ENCODE measurements at regions not wholly inside any gene's neighbourhood (a gene's known extent, or its start where the extent isn't known, plus 50 kb on each side); places are given as distances from the start of the nearest gene placed in this dataset.

- H3K27me3 ChIP-seq: no peaks in the 10 kb centered on the region
- peak in 1 of 7 donors; percentile 22 for DNase-seq
- intact Hi-C loops (cut with DNase I): no loop called here
- no peaks in the 10 kb centered on the region for H3K4me1 ChIP-seq (replicated peaks in 1 of 2)
- H3K9me3 ChIP-seq (replicated peaks in 1 of 3): no peaks in the 10 kb centered on the region
- TF ChIP-seq CTCF (IDR thresholded peaks at IDR 0.05) (no peak), POLR2A (IDR thresholded peaks at IDR 0.05) (no peak)
- H3K36me3 ChIP-seq (replicated peaks in 1 of 2): no peaks in the 10 kb centered on the region
- no peak overlapping the region for H3K27ac ChIP-seq
- no peak overlapping the region for H3K4me3 ChIP-seq
Observed at GRCh38 chr10:47214520-47214919, 85.5 kb upstream of the GDF10 start.

- no peaks in the 10 kb centered on the region for H3K4me1 ChIP-seq (replicated peaks in 1 of 2)
- TF ChIP-seq POLR2A (IDR thresholded peaks at IDR 0.05): no peak
- TF ChIP-seq CTCF (IDR thresholded peaks at IDR 0.05): no peak
- WGBS, 4 donors: 57 to 77% (median 70%) methylated on average over 3 of the region's 3 CpGs
- intact Hi-C loops (cut with DNase I): no loop called here
- no peaks in the 10 kb centered on the region for H3K27me3 ChIP-seq
- H3K4me3 ChIP-seq: no peak overlapping the region
- DNase-seq: no peak
- H3K9me3 ChIP-seq (replicated peaks in 1 of 3): no peaks in the 10 kb centered on the region
- H3K36me3 ChIP-seq (replicated peaks in 1 of 2): no peaks in the 10 kb centered on the region
- no peak overlapping the region for H3K27ac ChIP-seq
Observed at GRCh38 chr10:47217113-47217512, 82.9 kb upstream of the GDF10 start.

GRCh38 chr10:47218803-47219202, 81.2 kb upstream of the GDF10 start:
- Histone ChIP-seq H3K9me3 (replicated peaks in 1 of 3) (no peaks in the 10 kb centered on the region), H3K27ac (no peak overlapping the region), H3K4me3 (no peak overlapping the region), H3K27me3 (no peaks in the 10 kb centered on the region), H3K4me1 (replicated peaks in 1 of 2) (no peaks in the 10 kb centered on the region), H3K36me3 (replicated peaks in 1 of 2) (no peaks in the 10 kb centered on the region)
- intact Hi-C loops (cut with DNase I): no loop called here
- no peak for TF ChIP-seq POLR2A (IDR thresholded peaks at IDR 0.05)
- no peak for TF ChIP-seq CTCF (IDR thresholded peaks at IDR 0.05)
- no peak for DNase-seq
- WGBS, 4 donors: 36 to 61% (median 52%) methylated on average over 5 of the region's 5 CpGs

GRCh38 chr10:47222461-47222860, 77.5 kb upstream of the GDF10 start:
- Histone ChIP-seq H3K9me3 (replicated peaks in 1 of 3) (no peaks in the 10 kb centered on the region), H3K4me3 (no peak overlapping the region), H3K27ac (no peak overlapping the region), H3K36me3 (replicated peaks in 1 of 2) (no peaks in the 10 kb centered on the region), H3K4me1 (replicated peaks in 1 of 2) (no peaks in the 10 kb centered on the region), H3K27me3 (no peaks in the 10 kb centered on the region)
- no peak for DNase-seq
- intact Hi-C loops (cut with DNase I): no loop called here
- TF ChIP-seq CTCF (IDR thresholded peaks at IDR 0.05) (no peak), POLR2A (IDR thresholded peaks at IDR 0.05) (no peak)
- WGBS, 4 donors: 54 to 89% (median 75%) methylated on average over 3 to 4 of the region's 4 CpGs
